Caki2 (cell line): ENCODE measurements at regions not wholly inside any gene's neighbourhood (a gene's known extent, or its start where the extent isn't known, plus 50 kb on each side); places are given as distances from the start of the nearest gene placed in this dataset.

ENCODE experiments used
- DNase-seq: peaks from one replicate; pipeline ENCODE4 v3.0.0-alpha.2; 2015; ENCODE audit warnings: low read depth
- in situ Hi-C: cut with HindIII; loops from 2 replicates; pipeline ENCODE4 v1.10.0; 2016; ENCODE audit warnings: low sequenced_read_pairs, low pct_unique_long_range_greater_than_20kb, mixed read lengths

- DNase-seq = no peak
- in situ Hi-C loops = no loop called here
Observed at GRCh38 chrX:6924443-6925077, 223.0 kb upstream of the STS start.

- DNase-seq = no peak
- in situ Hi-C loops = no loop called here
Observed at GRCh38 chrX:6917666-6918065, 229.8 kb upstream of the STS start.

- DNase-seq = no peak
- in situ Hi-C loops = no loop called here
Observed at GRCh38 chrX:6910218-6910617, 237.3 kb upstream of the STS start.

- no peak for DNase-seq
- in situ Hi-C loops = no loop called here
Observed at GRCh38 chrX:6909396-6909795, 238.1 kb upstream of the STS start.

- in situ Hi-C loops = no loop called here
- DNase-seq = no peak
Observed at GRCh38 chrX:6906608-6907007, 240.9 kb upstream of the STS start.

- no peak for DNase-seq
- in situ Hi-C loops = no loop called here
Observed at GRCh38 chrX:6904156-6904555, 243.4 kb upstream of the STS start.

GRCh38 chrX:6898371-6898770 lies 249.1 kb upstream of the STS start:
- in situ Hi-C loops = no loop called here

GRCh38 chrX:6891404-6891803 lies 256.1 kb upstream of the STS start:
- DNase-seq = no peak
- in situ Hi-C loops = no loop called here

More at GRCh38 chrX:6898371-6898770, 249.1 kb upstream of the STS start:
- no peak for DNase-seq

GRCh38 chrX:6890544-6891261 lies 256.8 kb upstream of the STS start:
- in situ Hi-C loops = no loop called here

GRCh38 chrX:6885909-6886308 lies 261.6 kb upstream of the STS start:
- in situ Hi-C loops = no loop called here
- DNase-seq = no peak

More at GRCh38 chrX:6890544-6891261, 256.8 kb upstream of the STS start:
- no peak for DNase-seq

- DNase-seq = no peak
- in situ Hi-C loops = no loop called here
Observed at GRCh38 chrX:6885396-6885795, 262.1 kb upstream of the STS start.

- no peak for DNase-seq
- in situ Hi-C loops = no loop called here
Observed at GRCh38 chrX:6861456-6861855, 286.1 kb upstream of the STS start.

- DNase-seq = no peak
- in situ Hi-C loops = no loop called here
Observed at GRCh38 chrX:6857749-6858148, 289.8 kb upstream of the STS start.

- DNase-seq = no peak
- in situ Hi-C loops = no loop called here
Observed at GRCh38 chrX:6856471-6856870, 291.0 kb upstream of the STS start.

GRCh38 chrX:6852869-6853268 lies 294.6 kb upstream of the STS start:
- DNase-seq = no peak

GRCh38 chrX:6852121-6852520 lies 295.4 kb upstream of the STS start:
- no peak for DNase-seq
- in situ Hi-C loops = no loop called here

More at GRCh38 chrX:6852869-6853268, 294.6 kb upstream of the STS start:
- in situ Hi-C loops = no loop called here

- DNase-seq = no peak
Observed at GRCh38 chrX:6851140-6851539, 296.4 kb upstream of the STS start.

GRCh38 chrX:6849716-6850414 lies 297.6 kb upstream of the STS start:
- no peak for DNase-seq
- in situ Hi-C loops = no loop called here

More at GRCh38 chrX:6851140-6851539, 296.4 kb upstream of the STS start:
- in situ Hi-C loops = no loop called here

- in situ Hi-C loops = no loop called here
- no peak for DNase-seq
Observed at GRCh38 chrX:6832619-6833018, 297.7 kb upstream of the VCX3A start.
